ENCODE measurements at regions not wholly inside any gene's neighbourhood (a gene's known extent, or its start where the extent isn't known, plus 50 kb on each side); places are given as distances from the start of the nearest gene placed in this dataset.

- TF ChIP-seq CTCF (IDR thresholded peaks at IDR 0.05; ENCODE audit: control extremely low read depth in 1 of 3, insufficient read depth in 1 of 3, low read depth in 1 of 3, low read length in 3 of 3), result no peak
- TF ChIP-seq TAF7 (optimal IDR thresholded peaks at IDR 0.05; ENCODE audit: borderline replicate concordance, low read depth, low read length), result no peak
- TF ChIP-seq KDM1A (IDR thresholded peaks at IDR 0.05; ENCODE audit: borderline replicate concordance, low read length), result no peak
- no peak for TF ChIP-seq POLR2A (IDR thresholded peaks at IDR 0.05; ENCODE audit: control extremely low read depth in 1 of 2, low read depth in 2 of 2, low read length in 2 of 2)
- no peak for TF ChIP-seq EZH2 (IDR thresholded peaks at IDR 0.05; ENCODE audit: low read depth, low read length, severe bottlenecking)
- TF ChIP-seq NRF1 (IDR thresholded peaks at IDR 0.05; ENCODE audit: low read depth, low read length), result no peak
- no peak for TF ChIP-seq TAF1 (IDR thresholded peaks at IDR 0.05; ENCODE audit: low read depth, low read length)
- no peak for TF ChIP-seq YY1 (IDR thresholded peaks at IDR 0.05; ENCODE audit: low read depth, low read length)
Observed at GRCh38 chr6:114824409-114824808, 481.6 kb upstream of the HS3ST5 start.
